ENCODE measurements at regions not wholly inside any gene's neighbourhood (a gene's known extent, or its start where the extent isn't known, plus 50 kb on each side); places are given as distances from the start of the nearest gene placed in this dataset.

DNA sequence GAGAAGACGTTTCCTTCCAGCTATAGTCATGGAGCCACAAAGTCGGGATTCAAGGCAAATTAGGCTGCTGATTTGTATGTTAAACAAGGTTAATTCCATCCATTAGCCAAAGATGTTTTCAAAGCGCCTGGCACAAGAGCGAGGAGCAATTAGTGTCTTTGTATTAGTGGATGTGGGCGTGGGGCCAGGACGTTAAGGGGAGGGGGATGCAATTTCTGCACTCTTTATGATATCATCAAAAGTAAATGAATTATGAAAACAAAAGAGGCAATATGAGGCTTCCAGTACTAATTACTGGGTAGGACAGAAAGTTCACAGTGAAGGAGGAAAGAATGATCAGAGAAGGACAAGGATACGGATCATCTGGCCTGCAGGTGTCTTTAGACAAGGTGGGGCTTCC is 230.9 kb upstream of the MSX2 start:
- TF ChIP-seq, protein P1, sequence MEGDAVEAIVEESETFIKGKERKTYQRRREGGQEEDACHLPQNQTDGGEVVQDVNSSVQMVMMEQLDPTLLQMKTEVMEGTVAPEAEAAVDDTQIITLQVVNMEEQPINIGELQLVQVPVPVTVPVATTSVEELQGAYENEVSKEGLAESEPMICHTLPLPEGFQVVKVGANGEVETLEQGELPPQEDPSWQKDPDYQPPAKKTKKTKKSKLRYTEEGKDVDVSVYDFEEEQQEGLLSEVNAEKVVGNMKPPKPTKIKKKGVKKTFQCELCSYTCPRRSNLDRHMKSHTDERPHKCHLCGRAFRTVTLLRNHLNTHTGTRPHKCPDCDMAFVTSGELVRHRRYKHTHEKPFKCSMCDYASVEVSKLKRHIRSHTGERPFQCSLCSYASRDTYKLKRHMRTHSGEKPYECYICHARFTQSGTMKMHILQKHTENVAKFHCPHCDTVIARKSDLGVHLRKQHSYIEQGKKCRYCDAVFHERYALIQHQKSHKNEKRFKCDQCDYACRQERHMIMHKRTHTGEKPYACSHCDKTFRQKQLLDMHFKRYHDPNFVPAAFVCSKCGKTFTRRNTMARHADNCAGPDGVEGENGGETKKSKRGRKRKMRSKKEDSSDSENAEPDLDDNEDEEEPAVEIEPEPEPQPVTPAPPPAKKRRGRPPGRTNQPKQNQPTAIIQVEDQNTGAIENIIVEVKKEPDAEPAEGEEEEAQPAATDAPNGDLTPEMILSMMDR (IDR thresholded peaks at IDR 0.05; ENCODE audit: insufficient read depth, low read length) = no peak
- TF ChIP-seq SPI1 (IDR thresholded peaks at IDR 0.05; ENCODE audit: borderline replicate concordance, low read depth) = no peak
